Central memory CD8-positive, alpha-beta T cell (primary cell): ENCODE measurements at regions not wholly inside any gene's neighbourhood (a gene's known extent, or its start where the extent isn't known, plus 50 kb on each side); places are given as distances from the start of the nearest gene placed in this dataset.
A peak's percentile ranks its signal among the peaks of the same experiment; 100 is the strongest.

Experiments
- ATAC-seq: fragments of 150-1000 bp; cut with Tn5 transposase; replicated peaks from 2 replicates; pipeline ENCODE4 v1.10.0; 2022; ENCODE audit warnings: mild to moderate bottlenecking, moderate FRiP score, moderate number of reproducible peaks; ENCODE audit not compliant: poor library complexity, severe bottlenecking; ENCODE audit errors: extremely low read depth
- DNase-seq, 2 donors: peaks; one replicate each; pipeline ENCODE4 v3.0.0; 2021; ENCODE audit warnings: low spot score in 2 of 2
- H3K27ac Mint-ChIP-seq: one replicate; pipeline ENCODE4 v1.8.0; 2022; ENCODE audit warnings: low read depth, mild to moderate bottlenecking, moderate library complexity, mixed read lengths
- H3K27me3 Mint-ChIP-seq: one replicate; pipeline ENCODE4 v1.8.0; 2022; ENCODE audit warnings: mixed read lengths
- H3K36me3 Mint-ChIP-seq: one replicate; pipeline ENCODE4 v1.8.0; 2022; ENCODE audit warnings: mild to moderate bottlenecking, moderate library complexity, mixed read lengths; ENCODE audit not compliant: insufficient read depth
- H3K4me1 Mint-ChIP-seq: one replicate; pipeline ENCODE4 v1.8.0; 2022; ENCODE audit warnings: mixed read lengths
- H3K4me3 Mint-ChIP-seq: one replicate; pipeline ENCODE4 v1.8.0; 2022; ENCODE audit warnings: mild to moderate bottlenecking, moderate library complexity, mixed read lengths
- H3K9me3 Mint-ChIP-seq: one replicate; pipeline ENCODE4 v1.8.0; 2022; ENCODE audit warnings: mixed read lengths

- peaks cover 72% of the 10 kb centered on the region for H3K4me1 Mint-ChIP-seq
- no peaks in the 10 kb centered on the region for H3K27me3 Mint-ChIP-seq
- peak overlapping the region; percentile 51 for H3K4me3 Mint-ChIP-seq
- H3K9me3 Mint-ChIP-seq: no peaks in the 10 kb centered on the region
- H3K36me3 Mint-ChIP-seq: peaks cover 79% of the 10 kb centered on the region
- ATAC-seq (peak; percentile 70), DNase-seq (peak; percentile 53 to 57)
- peak overlapping the region; percentile 81 for H3K27ac Mint-ChIP-seq
Measured at GRCh38 chr7:130896898-130897514, 163.0 kb upstream of the KLF14 start.

GRCh38 chr7:130897515-130898419 is 163.8 kb upstream of the KLF14 start:
- Mint-ChIP-seq H3K27ac (peak overlapping the region; percentile 81), H3K36me3 (peaks cover 79% of the 10 kb centered on the region), H3K4me3 (peak overlapping the region; percentile 33), H3K27me3 (no peaks in the 10 kb centered on the region), H3K4me1 (peaks cover 79% of the 10 kb centered on the region), H3K9me3 (no peaks in the 10 kb centered on the region)
- no peak for DNase-seq
- no peak for ATAC-seq

GRCh38 chr7:130899071-130899560 is 165.1 kb upstream of the KLF14 start:
- ATAC-seq (no peak), DNase-seq (no peak)
- Mint-ChIP-seq H3K27me3 (no peaks in the 10 kb centered on the region), H3K9me3 (no peaks in the 10 kb centered on the region), H3K36me3 (peaks cover 78% of the 10 kb centered on the region), H3K4me3 (no peak overlapping the region), H3K4me1 (peaks cover 86% of the 10 kb centered on the region), H3K27ac (peak overlapping the region; percentile 81)

- H3K4me1 Mint-ChIP-seq: peaks cover 85% of the 10 kb centered on the region
- DNase-seq (no peak), ATAC-seq (no peak)
Measured at GRCh38 chr7:130899638-130900401, 165.8 kb upstream of the KLF14 start.

GRCh38 chr7:130900471-130901076 is 166.6 kb upstream of the KLF14 start:
- H3K4me1 Mint-ChIP-seq: peaks cover 77% of the 10 kb centered on the region

More at GRCh38 chr7:130899638-130900401, 165.8 kb upstream of the KLF14 start:
- Mint-ChIP-seq H3K9me3 (no peaks in the 10 kb centered on the region), H3K27me3 (no peaks in the 10 kb centered on the region), H3K36me3 (peaks cover 77% of the 10 kb centered on the region), H3K4me3 (no peak overlapping the region), H3K27ac (peak overlapping the region; percentile 81)

GRCh38 chr7:130901209-130901783 is 167.3 kb upstream of the KLF14 start:
- DNase-seq (no peak), ATAC-seq (no peak)
- no peaks in the 10 kb centered on the region for H3K27me3 Mint-ChIP-seq
- no peaks in the 10 kb centered on the region for H3K9me3 Mint-ChIP-seq
- peaks cover 77% of the 10 kb centered on the region for H3K4me1 Mint-ChIP-seq
- peak overlapping the region; percentile 5 for H3K4me3 Mint-ChIP-seq
- peaks cover 70% of the 10 kb centered on the region for H3K36me3 Mint-ChIP-seq
- H3K27ac Mint-ChIP-seq: peak overlapping the region; percentile 81

More at GRCh38 chr7:130900471-130901076, 166.6 kb upstream of the KLF14 start:
- H3K36me3 Mint-ChIP-seq: peaks cover 73% of the 10 kb centered on the region
- H3K27me3 Mint-ChIP-seq: no peaks in the 10 kb centered on the region
- ATAC-seq: no peak
- H3K27ac Mint-ChIP-seq: peak overlapping the region; percentile 81
- no peaks in the 10 kb centered on the region for H3K9me3 Mint-ChIP-seq
- no peak overlapping the region for H3K4me3 Mint-ChIP-seq
- no peak for DNase-seq

GRCh38 chr7:130902755-130903357 is 168.8 kb upstream of the KLF14 start:
- DNase-seq: no peak

GRCh38 chr7:130903358-130903974 is 169.5 kb upstream of the KLF14 start:
- Mint-ChIP-seq H3K9me3 (no peaks in the 10 kb centered on the region), H3K27ac (peak overlapping the region; percentile 88), H3K36me3 (peaks cover 54% of the 10 kb centered on the region), H3K4me3 (peak overlapping the region; percentile 40), H3K27me3 (no peaks in the 10 kb centered on the region), H3K4me1 (peaks cover 69% of the 10 kb centered on the region)
- peak; percentile 59 for ATAC-seq
- DNase-seq: no peak

More at GRCh38 chr7:130902755-130903357, 168.8 kb upstream of the KLF14 start:
- peak overlapping the region; percentile 22 for H3K4me3 Mint-ChIP-seq
- peaks cover 73% of the 10 kb centered on the region for H3K4me1 Mint-ChIP-seq
- no peaks in the 10 kb centered on the region for H3K9me3 Mint-ChIP-seq
- no peaks in the 10 kb centered on the region for H3K27me3 Mint-ChIP-seq
- H3K27ac Mint-ChIP-seq: peak overlapping the region; percentile 88
- no peak for ATAC-seq
- H3K36me3 Mint-ChIP-seq: peaks cover 57% of the 10 kb centered on the region

- Mint-ChIP-seq H3K4me1 (peaks cover 75% of the 10 kb centered on the region), H3K27ac (peak overlapping the region; percentile 88), H3K36me3 (peaks cover 52% of the 10 kb centered on the region), H3K4me3 (peak overlapping the region; percentile 40), H3K9me3 (no peaks in the 10 kb centered on the region), H3K27me3 (no peaks in the 10 kb centered on the region)
- DNase-seq: no peak
- peak; percentile 17 for ATAC-seq
Measured at GRCh38 chr7:130904031-130904757, 170.2 kb upstream of the KLF14 start.

GRCh38 chr7:130904792-130905191 is 170.8 kb upstream of the KLF14 start:
- DNase-seq: no peak
- ATAC-seq: no peak
- H3K4me1 Mint-ChIP-seq: peaks cover 76% of the 10 kb centered on the region
- peak overlapping the region; percentile 40 for H3K4me3 Mint-ChIP-seq
- no peaks in the 10 kb centered on the region for H3K9me3 Mint-ChIP-seq
- no peaks in the 10 kb centered on the region for H3K27me3 Mint-ChIP-seq
- H3K36me3 Mint-ChIP-seq: peaks cover 53% of the 10 kb centered on the region
- H3K27ac Mint-ChIP-seq: peak overlapping the region; percentile 88

- Mint-ChIP-seq H3K4me1 (peaks cover 76% of the 10 kb centered on the region), H3K9me3 (no peaks in the 10 kb centered on the region), H3K27ac (peak overlapping the region; percentile 51), H3K4me3 (no peak overlapping the region), H3K27me3 (no peaks in the 10 kb centered on the region), H3K36me3 (peaks cover 54% of the 10 kb centered on the region)
- DNase-seq: no peak
- no peak for ATAC-seq
Measured at GRCh38 chr7:130906575-130906974, 172.6 kb upstream of the KLF14 start.
